ENCODE measurements at regions not wholly inside any gene's neighbourhood (a gene's known extent, or its start where the extent isn't known, plus 50 kb on each side); places are given as distances from the start of the nearest gene placed in this dataset.

GRCh38 chr6:920512-920911 is 227.6 kb upstream of the EXOC2 start:
- TF ChIP-seq RFX5 (IDR thresholded peaks at IDR 0.05; ENCODE audit: low read depth, low read length) (no peak), PML (IDR thresholded peaks at IDR 0.05; ENCODE audit: low read length) (no peak), SMAD1 (IDR thresholded peaks at IDR 0.05; ENCODE audit: low read depth, partially characterized antibody) (no peak), TARDBP (IDR thresholded peaks at IDR 0.05; ENCODE audit: borderline replicate concordance) (no peak), SPI1 (IDR thresholded peaks at IDR 0.05; ENCODE audit: borderline replicate concordance, insufficient read depth, low read depth, low read length) (no peak)

Data from GM12878 (cell line).